ENCODE measurements at regions not wholly inside any gene's neighbourhood (a gene's known extent, or its start where the extent isn't known, plus 50 kb on each side); places are given as distances from the start of the nearest gene placed in this dataset.

DNA sequence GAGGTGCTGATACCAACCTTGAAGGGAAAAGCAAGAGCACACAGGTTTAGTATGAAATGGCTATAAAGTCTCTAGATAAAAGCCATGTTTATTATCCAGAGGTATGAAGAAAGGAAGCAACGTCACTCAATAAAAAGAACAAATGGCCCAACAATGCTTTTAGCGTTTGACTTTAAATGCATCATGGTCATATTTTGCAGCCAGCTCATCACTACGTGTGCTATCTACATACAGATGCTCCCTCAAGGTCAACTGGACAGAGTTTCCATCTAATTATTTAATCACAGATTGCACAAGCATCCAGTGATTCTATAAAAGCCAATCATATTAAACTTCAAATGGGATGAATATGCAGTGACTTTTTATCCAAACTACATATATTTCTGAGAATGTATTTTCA, 127.6 kb upstream of the SYNDIG1 start:
- no peaks in the 10 kb centered on the region for H3K36me3 ChIP-seq (ENCODE audit: control insufficient read depth, insufficient read depth, low read length)
- H3K9me3 ChIP-seq (ENCODE audit: control insufficient read depth, low read length) = no peaks in the 10 kb centered on the region
- H3K27me3 ChIP-seq (replicated peaks; ENCODE audit: control insufficient read depth, insufficient read depth, low read length, poor library complexity, severe bottlenecking) = no peaks in the 10 kb centered on the region
- DNase-seq = no peak
- H3K4me3 ChIP-seq (ENCODE audit: insufficient read depth, low read depth, low read length, poor library complexity, severe bottlenecking) = no peak overlapping the region
- H3K27ac ChIP-seq (ENCODE audit: insufficient read depth, low read length, poor library complexity, severe bottlenecking) = no peak overlapping the region
- no peaks in the 10 kb centered on the region for H3K4me1 ChIP-seq (ENCODE audit: control insufficient read depth, insufficient read depth, low read length, poor library complexity, severe bottlenecking)

DNA sequence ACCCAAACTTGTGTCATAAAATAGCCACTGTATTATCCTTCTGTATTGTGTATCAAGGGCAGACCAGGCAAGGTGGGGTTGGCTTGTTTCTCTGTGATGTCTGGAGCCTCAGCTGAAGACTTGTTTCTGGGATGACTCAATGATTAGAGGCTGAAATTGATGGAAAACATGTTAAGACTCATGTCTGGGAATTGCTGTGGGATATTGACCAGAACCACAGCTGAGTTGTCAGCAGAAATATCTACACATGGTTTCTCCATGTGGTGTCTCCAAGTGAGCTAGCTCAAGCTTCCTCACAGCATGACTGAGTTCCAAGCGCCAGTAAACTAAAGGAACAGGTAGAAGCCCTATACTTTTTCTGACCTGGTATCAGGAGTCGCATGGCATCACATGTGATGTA, 128.5 kb upstream of the SYNDIG1 start:
- Histone ChIP-seq H3K4me1 (ENCODE audit: control insufficient read depth, insufficient read depth, low read length, poor library complexity, severe bottlenecking) (no peaks in the 10 kb centered on the region), H3K27me3 (replicated peaks; ENCODE audit: control insufficient read depth, insufficient read depth, low read length, poor library complexity, severe bottlenecking) (no peaks in the 10 kb centered on the region), H3K27ac (ENCODE audit: insufficient read depth, low read length, poor library complexity, severe bottlenecking) (no peak overlapping the region), H3K36me3 (ENCODE audit: control insufficient read depth, insufficient read depth, low read length) (no peaks in the 10 kb centered on the region), H3K4me3 (ENCODE audit: insufficient read depth, low read depth, low read length, poor library complexity, severe bottlenecking) (no peak overlapping the region), H3K9me3 (ENCODE audit: control insufficient read depth, low read length) (no peaks in the 10 kb centered on the region)
- no peak for DNase-seq

DNA sequence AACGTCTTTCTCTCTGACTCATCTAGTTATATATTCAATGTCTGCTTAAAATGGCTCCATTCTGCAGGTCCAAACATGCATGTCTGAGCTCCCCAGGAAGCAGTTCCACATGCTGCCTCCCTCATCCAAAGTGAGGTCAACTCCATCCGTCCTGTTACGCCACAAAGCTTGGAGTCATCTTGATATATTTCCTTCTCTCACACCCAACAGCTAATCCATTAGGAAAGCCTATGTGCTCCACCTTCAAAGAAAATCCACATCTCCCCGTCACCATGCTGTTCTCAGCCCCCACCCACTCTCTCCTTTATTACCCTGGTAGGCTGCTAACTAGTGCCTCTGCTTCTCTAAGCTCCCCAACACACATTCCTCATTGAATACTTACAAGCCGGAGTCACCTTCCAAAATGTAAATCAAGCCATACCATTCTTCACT, 130.2 kb upstream of the SYNDIG1 start:
- H3K36me3 ChIP-seq (ENCODE audit: control insufficient read depth, insufficient read depth, low read length) = no peaks in the 10 kb centered on the region
- H3K9me3 ChIP-seq (ENCODE audit: control insufficient read depth, low read length) = no peaks in the 10 kb centered on the region
- no peaks in the 10 kb centered on the region for H3K4me1 ChIP-seq (ENCODE audit: control insufficient read depth, insufficient read depth, low read length, poor library complexity, severe bottlenecking)
- no peak for DNase-seq
- H3K27ac ChIP-seq (ENCODE audit: insufficient read depth, low read length, poor library complexity, severe bottlenecking) = no peak overlapping the region
- H3K4me3 ChIP-seq (ENCODE audit: insufficient read depth, low read depth, low read length, poor library complexity, severe bottlenecking) = no peak overlapping the region
- no peaks in the 10 kb centered on the region for H3K27me3 ChIP-seq (replicated peaks; ENCODE audit: control insufficient read depth, insufficient read depth, low read length, poor library complexity, severe bottlenecking)

DNA sequence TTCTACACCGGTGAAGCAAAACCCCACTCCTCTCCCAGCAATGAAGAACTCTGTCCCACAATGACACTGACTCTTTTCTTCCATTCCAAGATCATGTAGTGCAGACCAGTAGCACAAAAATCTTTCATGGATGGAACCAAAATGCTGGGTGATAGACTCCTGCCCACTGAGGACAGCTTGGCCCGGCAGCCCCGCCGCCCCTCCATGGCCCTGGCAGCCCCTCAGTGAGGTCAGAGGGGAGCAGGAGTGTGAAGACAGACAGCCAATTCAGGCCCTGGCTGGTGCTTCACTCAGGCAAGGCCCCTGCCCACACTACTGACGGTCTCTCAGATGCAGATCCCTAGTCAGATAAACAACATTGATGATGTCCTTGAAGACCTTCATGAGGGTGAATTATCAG, 131.9 kb upstream of the SYNDIG1 start:
- DNase-seq = no peak
- Histone ChIP-seq H3K27ac (ENCODE audit: insufficient read depth, low read length, poor library complexity, severe bottlenecking) (no peak overlapping the region), H3K36me3 (ENCODE audit: control insufficient read depth, insufficient read depth, low read length) (no peaks in the 10 kb centered on the region), H3K27me3 (replicated peaks; ENCODE audit: control insufficient read depth, insufficient read depth, low read length, poor library complexity, severe bottlenecking) (no peaks in the 10 kb centered on the region), H3K4me1 (ENCODE audit: control insufficient read depth, insufficient read depth, low read length, poor library complexity, severe bottlenecking) (no peaks in the 10 kb centered on the region), H3K9me3 (ENCODE audit: control insufficient read depth, low read length) (no peaks in the 10 kb centered on the region), H3K4me3 (ENCODE audit: insufficient read depth, low read depth, low read length, poor library complexity, severe bottlenecking) (no peak overlapping the region)

DNA sequence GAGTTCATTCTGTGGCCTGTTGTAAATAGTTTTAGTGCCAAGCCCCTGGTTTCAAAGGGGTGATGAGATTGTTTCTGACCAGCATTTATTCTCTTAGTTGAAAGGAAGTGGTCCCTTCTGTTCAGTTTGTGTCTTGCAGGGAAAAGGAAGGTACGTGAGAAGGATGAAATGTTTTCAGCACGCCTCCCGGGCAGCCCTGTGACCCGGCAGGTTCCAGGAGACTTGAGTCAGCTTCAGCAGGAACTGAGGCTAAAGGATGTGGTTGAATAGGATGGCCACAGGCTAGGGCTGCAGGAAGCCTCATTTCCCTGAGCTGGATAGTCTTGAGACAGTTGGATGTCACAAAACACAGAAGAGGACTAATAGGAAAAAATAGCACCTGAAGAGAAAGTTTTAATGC, 132.4 kb upstream of the SYNDIG1 start:
- DNase-seq = no peak
- Histone ChIP-seq H3K4me1 (ENCODE audit: control insufficient read depth, insufficient read depth, low read length, poor library complexity, severe bottlenecking) (no peaks in the 10 kb centered on the region), H3K4me3 (ENCODE audit: insufficient read depth, low read depth, low read length, poor library complexity, severe bottlenecking) (no peak overlapping the region), H3K9me3 (ENCODE audit: control insufficient read depth, low read length) (no peaks in the 10 kb centered on the region), H3K36me3 (ENCODE audit: control insufficient read depth, insufficient read depth, low read length) (no peaks in the 10 kb centered on the region), H3K27ac (ENCODE audit: insufficient read depth, low read length, poor library complexity, severe bottlenecking) (no peak overlapping the region), H3K27me3 (replicated peaks; ENCODE audit: control insufficient read depth, insufficient read depth, low read length, poor library complexity, severe bottlenecking) (no peaks in the 10 kb centered on the region)

DNA sequence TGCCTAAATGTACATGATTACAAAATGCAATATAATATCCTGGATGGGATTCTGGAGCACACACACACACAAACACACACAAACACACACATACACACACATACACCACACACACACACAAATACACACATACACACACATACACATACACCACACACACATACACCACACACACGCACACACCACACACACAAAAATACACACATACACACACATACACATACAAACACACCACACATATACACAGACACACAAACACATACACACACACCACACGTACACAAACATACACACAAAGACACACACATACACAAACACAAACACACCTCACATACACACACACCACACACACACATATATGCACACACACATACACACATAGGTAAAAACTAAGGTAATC, 134.6 kb upstream of the SYNDIG1 start:
- Histone ChIP-seq H3K9me3 (ENCODE audit: control insufficient read depth, low read length) (no peaks in the 10 kb centered on the region), H3K4me3 (ENCODE audit: insufficient read depth, low read depth, low read length, poor library complexity, severe bottlenecking) (no peak overlapping the region), H3K27me3 (replicated peaks; ENCODE audit: control insufficient read depth, insufficient read depth, low read length, poor library complexity, severe bottlenecking) (no peaks in the 10 kb centered on the region), H3K27ac (ENCODE audit: insufficient read depth, low read length, poor library complexity, severe bottlenecking) (no peak overlapping the region), H3K4me1 (ENCODE audit: control insufficient read depth, insufficient read depth, low read length, poor library complexity, severe bottlenecking) (no peaks in the 10 kb centered on the region), H3K36me3 (ENCODE audit: control insufficient read depth, insufficient read depth, low read length) (no peaks in the 10 kb centered on the region)
- DNase-seq = no peak

DNA sequence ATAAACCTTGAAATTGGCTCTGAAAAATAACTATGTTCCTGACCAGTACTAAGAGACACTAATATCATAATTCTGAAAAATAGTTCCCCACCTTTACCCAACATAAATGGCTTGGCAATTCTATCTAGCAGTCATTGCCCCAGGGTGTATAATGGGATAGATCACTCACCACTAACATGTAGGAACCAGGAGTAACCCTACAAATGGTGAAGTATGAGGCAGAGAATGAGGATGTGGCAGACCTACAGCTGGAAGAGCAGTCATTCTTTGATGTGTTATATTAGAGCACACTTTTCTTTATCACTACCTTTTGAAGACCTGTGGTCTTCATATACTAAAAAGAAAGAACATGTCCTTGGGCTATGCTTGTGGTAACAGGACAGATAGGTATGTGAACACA, 136.5 kb upstream of the SYNDIG1 start:
- no peak for DNase-seq
- Histone ChIP-seq H3K27me3 (replicated peaks; ENCODE audit: control insufficient read depth, insufficient read depth, low read length, poor library complexity, severe bottlenecking) (no peaks in the 10 kb centered on the region), H3K27ac (ENCODE audit: insufficient read depth, low read length, poor library complexity, severe bottlenecking) (no peak overlapping the region)

DNA sequence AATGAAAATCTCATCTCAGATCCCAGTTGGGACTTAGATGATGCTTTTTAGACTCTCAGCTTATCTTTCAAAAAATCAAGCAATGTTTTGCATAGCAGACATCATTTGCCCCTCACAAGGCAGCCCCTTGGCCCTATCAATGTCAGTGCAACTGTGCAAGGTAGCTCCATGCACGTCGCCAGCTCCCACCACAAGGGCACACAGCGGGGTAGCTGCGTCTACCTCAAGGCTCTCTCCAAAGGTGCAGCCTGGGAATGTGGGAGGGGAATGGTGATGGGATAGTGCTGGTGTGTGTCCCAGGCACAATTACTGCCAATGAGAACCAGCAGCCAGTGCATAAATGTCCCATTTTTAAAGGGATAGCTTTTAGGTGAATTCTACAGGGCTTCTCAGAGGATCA, 137.5 kb upstream of the SYNDIG1 start:
- H3K4me1 ChIP-seq (ENCODE audit: control insufficient read depth, insufficient read depth, low read length, poor library complexity, severe bottlenecking) = no peaks in the 10 kb centered on the region
- H3K9me3 ChIP-seq (ENCODE audit: control insufficient read depth, low read length) = no peaks in the 10 kb centered on the region
- no peak for DNase-seq
- H3K27ac ChIP-seq (ENCODE audit: insufficient read depth, low read length, poor library complexity, severe bottlenecking) = no peak overlapping the region
- no peaks in the 10 kb centered on the region for H3K27me3 ChIP-seq (replicated peaks; ENCODE audit: control insufficient read depth, insufficient read depth, low read length, poor library complexity, severe bottlenecking)
- H3K4me3 ChIP-seq (ENCODE audit: insufficient read depth, low read depth, low read length, poor library complexity, severe bottlenecking) = no peak overlapping the region
- H3K36me3 ChIP-seq (ENCODE audit: control insufficient read depth, insufficient read depth, low read length) = no peaks in the 10 kb centered on the region

More for the DNA sequence above, 136.5 kb upstream of the SYNDIG1 start:
- Histone ChIP-seq H3K9me3 (ENCODE audit: control insufficient read depth, low read length) (no peaks in the 10 kb centered on the region), H3K4me1 (ENCODE audit: control insufficient read depth, insufficient read depth, low read length, poor library complexity, severe bottlenecking) (no peaks in the 10 kb centered on the region), H3K36me3 (ENCODE audit: control insufficient read depth, insufficient read depth, low read length) (no peaks in the 10 kb centered on the region), H3K4me3 (ENCODE audit: insufficient read depth, low read depth, low read length, poor library complexity, severe bottlenecking) (no peak overlapping the region)

DNA sequence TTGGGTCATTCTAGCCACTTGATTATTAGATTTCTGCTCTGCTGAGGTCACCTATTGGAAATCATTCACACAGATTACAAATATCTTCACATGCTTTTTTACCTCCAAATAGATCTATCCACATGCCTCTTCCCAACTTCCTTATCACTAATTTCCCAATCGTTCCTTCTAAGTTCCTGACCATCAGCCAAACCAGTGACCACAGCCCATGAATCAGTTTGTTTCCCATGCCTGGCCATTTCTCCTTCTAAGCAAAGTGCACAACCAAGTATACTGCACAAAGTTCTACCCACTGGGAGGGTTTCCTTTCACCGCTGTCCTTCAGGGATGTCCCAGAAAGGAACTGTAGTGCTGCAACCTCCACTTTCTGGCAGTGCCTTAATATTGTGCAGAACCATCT, 140.5 kb upstream of the SYNDIG1 start:
- H3K27me3 ChIP-seq (replicated peaks; ENCODE audit: control insufficient read depth, insufficient read depth, low read length, poor library complexity, severe bottlenecking) = no peaks in the 10 kb centered on the region
- no peak overlapping the region for H3K27ac ChIP-seq (ENCODE audit: insufficient read depth, low read length, poor library complexity, severe bottlenecking)
- no peak overlapping the region for H3K4me3 ChIP-seq (ENCODE audit: insufficient read depth, low read depth, low read length, poor library complexity, severe bottlenecking)
- DNase-seq = no peak
- H3K4me1 ChIP-seq (ENCODE audit: control insufficient read depth, insufficient read depth, low read length, poor library complexity, severe bottlenecking) = no peaks in the 10 kb centered on the region
- no peaks in the 10 kb centered on the region for H3K9me3 ChIP-seq (ENCODE audit: control insufficient read depth, low read length)
- no peaks in the 10 kb centered on the region for H3K36me3 ChIP-seq (ENCODE audit: control insufficient read depth, insufficient read depth, low read length)

DNA sequence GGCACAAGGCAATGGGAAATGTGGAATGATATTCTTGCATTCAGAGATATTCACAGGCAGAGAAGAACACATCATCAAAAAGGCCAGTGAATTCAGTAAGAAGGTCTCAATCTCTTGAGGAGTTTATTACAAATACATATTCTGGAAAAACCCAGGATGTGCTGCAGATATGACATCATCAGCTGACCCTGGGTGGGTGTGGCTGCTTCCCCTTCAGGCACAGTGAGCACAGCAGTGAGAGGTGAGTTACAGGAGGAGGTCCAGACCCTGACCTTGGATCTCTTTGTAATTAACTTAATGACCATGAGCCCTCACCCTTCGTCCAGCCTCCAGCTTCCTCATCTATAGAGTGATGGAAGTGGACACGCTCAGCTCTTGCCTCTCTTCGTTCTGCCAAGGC, 147.5 kb upstream of the SYNDIG1 start:
- Histone ChIP-seq H3K9me3 (ENCODE audit: control insufficient read depth, low read length) (no peaks in the 10 kb centered on the region), H3K27me3 (replicated peaks; ENCODE audit: control insufficient read depth, insufficient read depth, low read length, poor library complexity, severe bottlenecking) (no peaks in the 10 kb centered on the region), H3K36me3 (ENCODE audit: control insufficient read depth, insufficient read depth, low read length) (no peaks in the 10 kb centered on the region), H3K4me3 (ENCODE audit: insufficient read depth, low read depth, low read length, poor library complexity, severe bottlenecking) (no peak overlapping the region), H3K27ac (ENCODE audit: insufficient read depth, low read length, poor library complexity, severe bottlenecking) (no peak overlapping the region), H3K4me1 (ENCODE audit: control insufficient read depth, insufficient read depth, low read length, poor library complexity, severe bottlenecking) (no peaks in the 10 kb centered on the region)
- DNase-seq = no peak
